WTC11 (cell line): ENCODE measurements at regions not wholly inside any gene's neighbourhood (a gene's known extent, or its start where the extent isn't known, plus 50 kb on each side); places are given as distances from the start of the nearest gene placed in this dataset.

ENCODE experiments used
- ATAC-seq: fragments of 200-7000 bp; cut with Tn5 transposase; 2 replicates; pipeline ENCODE4 v1.10.0; 2021; ENCODE audit warnings: mild to moderate bottlenecking, moderate library complexity
- CTCF ChIA-PET: fragments of 300-600 bp; sonication (Branson Sonifier 250); formaldehyde crosslinking; loops from one replicate; lab custom pipeline; 2021; ENCODE audit warnings: antibody characterized with exemption; lab: Charles Lee
- POLR2A ChIA-PET: fragments of 350-600 bp; sonication (Branson Sonifier 250); formaldehyde crosslinking; loops from one replicate; lab custom pipeline; 2021; ENCODE audit warnings: antibody characterized with exemption; lab: Charles Lee
- DNase-seq: peaks from one replicate; pipeline ENCODE4 v3.0.0; 2021; ENCODE audit warnings: low spot score
- H3K27ac Mint-ChIP-seq: 2 replicates; pipeline ENCODE4 v1.8.0; 2021; ENCODE audit warnings: mixed read lengths
- H3K27me3 Mint-ChIP-seq: 2 replicates; pipeline ENCODE4 v1.8.0; 2021; ENCODE audit warnings: low read depth, mild to moderate bottlenecking, moderate library complexity, mixed read lengths
- H3K36me3 Mint-ChIP-seq: 2 replicates; pipeline ENCODE4 v1.8.0; 2021; ENCODE audit warnings: mixed read lengths
- H3K4me1 Mint-ChIP-seq: 2 replicates; pipeline ENCODE4 v1.8.0; 2022; ENCODE audit warnings: mixed read lengths
- H3K4me3 Mint-ChIP-seq: 2 replicates; pipeline ENCODE4 v1.8.0; 2021; ENCODE audit warnings: mild to moderate bottlenecking, moderate library complexity, mixed read lengths
- H3K9me3 Mint-ChIP-seq: 2 replicates; pipeline ENCODE4 v1.8.0; 2021; ENCODE audit warnings: mixed read lengths
- ATF1 ChIP-seq: sonication (generic); formaldehyde crosslinking; IDR thresholded peaks from 2 replicates; pipeline ENCODE4 v1.8.1; 2023; ENCODE audit warnings: mild to moderate bottlenecking, moderate library complexity, missing genetic modification reagents
- CDX4 ChIP-seq: fragments of 250-450 bp; sonication (Bioruptor Pico); IDR thresholded peaks from 2 replicates; pipeline ENCODE4 v1.9.0; 2021; ENCODE audit warnings: moderate library complexity, mild to moderate bottlenecking, inconsistent platforms, borderline replicate concordance
- CREM ChIP-seq: sonication (generic); formaldehyde crosslinking; IDR thresholded peaks from 2 replicates; pipeline ENCODE4 v1.8.1; 2022; ENCODE audit warnings: mild to moderate bottlenecking, missing genetic modification reagents, moderate library complexity
- CTCF ChIP-seq: fragments of 200-600 bp; IDR thresholded peaks from 2 replicates; pipeline ENCODE4 v1.8.0; 2022; ENCODE audit warnings: antibody characterized with exemption
- E2F5 ChIP-seq: sonication (generic); formaldehyde crosslinking; IDR thresholded peaks from 2 replicates; pipeline ENCODE4 v1.8.1; 2022; ENCODE audit warnings: mild to moderate bottlenecking, moderate library complexity, missing genetic modification reagents
- ETV6 ChIP-seq: sonication (generic); formaldehyde crosslinking; IDR thresholded peaks from 2 replicates; pipeline ENCODE4 v1.8.1; 2022; ENCODE audit warnings: mild to moderate bottlenecking, missing genetic modification reagents
- FOXJ3 ChIP-seq: sonication (generic); formaldehyde crosslinking; IDR thresholded peaks from 2 replicates; pipeline ENCODE4 v1.9.0; 2021; ENCODE audit warnings: missing genetic modification reagents, mild to moderate bottlenecking, borderline replicate concordance
- FOXK1 ChIP-seq: sonication (generic); formaldehyde crosslinking; IDR thresholded peaks from 2 replicates; pipeline ENCODE4 v1.8.0; 2022; ENCODE audit warnings: mild to moderate bottlenecking, moderate library complexity, missing genetic modification reagents
- JAZF1 ChIP-seq: fragments of 250-450 bp; sonication (Bioruptor Pico); IDR thresholded peaks from 2 replicates; pipeline ENCODE4 v1.9.0; 2021; ENCODE audit warnings: moderate library complexity, mild to moderate bottlenecking, inconsistent platforms
- MXD4 ChIP-seq: fragments of 250-450 bp; sonication (Bioruptor Pico); IDR thresholded peaks from 2 replicates; pipeline ENCODE4 v1.8.0; 2021; ENCODE audit warnings: mild to moderate bottlenecking, moderate library complexity, borderline replicate concordance
- NFATC4 ChIP-seq: fragments of 250-450 bp; sonication (Bioruptor Pico); IDR thresholded peaks from 2 replicates; pipeline ENCODE4 v1.9.0; 2021; ENCODE audit warnings: mild to moderate bottlenecking
- OVOL2 ChIP-seq: fragments of 250-450 bp; sonication (Bioruptor Pico); IDR thresholded peaks from 2 replicates; pipeline ENCODE4 v1.9.0; 2021; ENCODE audit warnings: mild to moderate bottlenecking, borderline replicate concordance
- PRRX2 ChIP-seq: fragments of 250-450 bp; sonication (Bioruptor Pico); IDR thresholded peaks from 2 replicates; pipeline ENCODE4 v1.8.0; 2021; ENCODE audit warnings: mild to moderate bottlenecking
- RORB ChIP-seq: fragments of 250-450 bp; sonication (Bioruptor Pico); IDR thresholded peaks from 2 replicates; pipeline ENCODE4 v1.9.0; 2021; ENCODE audit warnings: mild to moderate bottlenecking
- TEAD1 ChIP-seq: sonication (generic); formaldehyde crosslinking; IDR thresholded peaks from 2 replicates; pipeline ENCODE4 v1.8.0; 2022; ENCODE audit warnings: mild to moderate bottlenecking, missing genetic modification reagents
- USF2 ChIP-seq: sonication (generic); formaldehyde crosslinking; IDR thresholded peaks from 2 replicates; pipeline ENCODE4 v1.8.1; 2023; ENCODE audit warnings: mild to moderate bottlenecking, missing genetic modification reagents, moderate library complexity
- ZNF219 ChIP-seq: sonication (generic); formaldehyde crosslinking; IDR thresholded peaks from 2 replicates; pipeline ENCODE4 v1.8.0; 2023; ENCODE audit warnings: missing genetic modification reagents, mild to moderate bottlenecking, borderline replicate concordance
- ZNF317 ChIP-seq: sonication (generic); formaldehyde crosslinking; IDR thresholded peaks from 2 replicates; pipeline ENCODE4 v1.8.1; 2023; ENCODE audit warnings: low read depth, mild to moderate bottlenecking, moderate library complexity, missing genetic modification reagents, borderline replicate concordance
- ZNF423 ChIP-seq: fragments of 250-450 bp; sonication (Bioruptor Pico); IDR thresholded peaks from 2 replicates; pipeline ENCODE4 v2.1.2; 2022; ENCODE audit warnings: mild to moderate bottlenecking, moderate library complexity
- ZNF425 ChIP-seq: fragments of 250-450 bp; sonication (Bioruptor Pico); conservative IDR thresholded peaks from 2 replicates; pipeline ENCODE4 v1.9.0; 2021; ENCODE audit warnings: mild to moderate bottlenecking
- ZSCAN18 ChIP-seq: fragments of 250-450 bp; sonication (Bioruptor Pico); IDR thresholded peaks from 2 replicates; pipeline ENCODE4 v2.1.2; 2022; ENCODE audit warnings: mild to moderate bottlenecking, moderate library complexity

GRCh38 chr2:217157581-217157980 is 297.7 kb upstream of the TNP1 start:
- TF ChIP-seq PRRX2 (CRISPR knock-in tag) (no peak), OVOL2 (CRISPR knock-in tag) (no peak), CREM (CRISPR knock-in tag) (no peak), USF2 (CRISPR knock-in tag) (no peak), RORB (no peak), ZSCAN18 (CRISPR knock-in tag) (no peak), FOXJ3 (CRISPR knock-in tag) (no peak), ATF1 (CRISPR knock-in tag) (no peak), FOXK1 (CRISPR knock-in tag) (no peak)
- TF ChIP-seq, all 79 proteins: peak for 0
- ATAC-seq (no peak), DNase-seq (no peak)
- H3K27ac Mint-ChIP-seq = no peak overlapping the region
- ChIA-PET CTCF (interaction anchor here (1.0 to 1.5 kb wide), 2 partner anchors 9 to 556 kb away, joined by 5 read pairs; no protein-coding TSS in a partner anchor), POLR2A (no interaction called here)
- H3K9me3 Mint-ChIP-seq = no peaks in the 10 kb centered on the region
- H3K27me3 Mint-ChIP-seq = no peaks in the 10 kb centered on the region; the same call in 1 of the 2 replicates
- no peaks in the 10 kb centered on the region for H3K4me1 Mint-ChIP-seq
- H3K4me3 Mint-ChIP-seq = no peak overlapping the region
- no peaks in the 10 kb centered on the region for H3K36me3 Mint-ChIP-seq

- Mint-ChIP-seq H3K9me3 (no peaks in the 10 kb centered on the region), H3K27me3 (no peaks in the 10 kb centered on the region; the same call in 1 of the 2 replicates)
- CTCF ChIA-PET = interaction anchor here (0.6 to 1.5 kb wide), 3 partner anchors 9 to 566 kb away, joined by 5 read pairs; no protein-coding TSS in a partner anchor
These were observed 296.9 kb upstream of the TNP1 start for GRCh38 chr2:217156801-217157200.

More at GRCh38 chr2:217156801-217157200, 296.9 kb upstream of the TNP1 start:
- ATAC-seq (no peak), DNase-seq (no peak)
- Mint-ChIP-seq H3K4me3 (no peak overlapping the region), H3K4me1 (no peaks in the 10 kb centered on the region), H3K36me3 (no peaks in the 10 kb centered on the region), H3K27ac (no peak overlapping the region)
- TF ChIP-seq ZNF425 (no peak), ZNF317 (CRISPR knock-in tag) (no peak), ZNF219 (no peak), ETV6 (CRISPR knock-in tag) (no peak), MXD4 (CRISPR knock-in tag) (no peak), ZNF423 (CRISPR knock-in tag) (no peak), JAZF1 (CRISPR knock-in tag) (no peak), E2F5 (CRISPR knock-in tag) (no peak), OVOL2 (CRISPR knock-in tag) (no peak), USF2 (CRISPR knock-in tag) (no peak), FOXJ3 (CRISPR knock-in tag) (no peak), TEAD1 (CRISPR knock-in tag) (no peak), CDX4 (no peak), CTCF (no peak), NFATC4 (no peak)
- POLR2A ChIA-PET = no interaction called here
